IMR-90 (cell line): ENCODE measurements at regions not wholly inside any gene's neighbourhood (a gene's known extent, or its start where the extent isn't known, plus 50 kb on each side); places are given as distances from the start of the nearest gene placed in this dataset.

Experiments used
- ATAC-seq: fragments of 200-7000 bp; cut with Tn5 transposase; 2 replicates; pipeline ENCODE4 v1.9.1; 2020; ENCODE audit warnings: low read depth, mild to moderate bottlenecking, moderate library complexity
- BruUV-seq: library from RNA; stranded (reverse); fragments of 400-500 nt; replicated peaks from 2 replicates; lab custom pipeline; 2021; lab: Mats Ljungman, UMichigan
- CTCF ChIA-PET: fragments of 300-600 bp; formaldehyde crosslinking; extraction: SDS; loops from one replicate; lab custom pipeline; 2021; ENCODE audit warnings: antibody characterized with exemption; lab: Yijun Ruan, JAX
- POLR2A ChIA-PET: fragments of 300-600 bp; sonication (Branson Sonifier 250); formaldehyde crosslinking; loops from one replicate; lab custom pipeline; 2022; ENCODE audit warnings: antibody characterized with exemption; ENCODE audit not compliant: unreplicated experiment; lab: Charles Lee
- DNase-seq: peaks from one replicate; pipeline ENCODE4 v3.0.0; 2013
- H2AFZ ChIP-seq: replicated peaks from 2 replicates; pipeline ENCODE3; 2013; ENCODE audit warnings: low read length, mild to moderate bottlenecking; ENCODE audit not compliant: poor library complexity
- H2AK5ac ChIP-seq: 2 replicates; pipeline ENCODE4 v1.6.1; 2013; ENCODE audit warnings: low read depth, low read length, inconsistent platforms
- H2AK9ac ChIP-seq: replicated peaks from 2 replicates; pipeline ENCODE3; 2013; ENCODE audit warnings: mild to moderate bottlenecking, low read depth, low read length, moderate library complexity; ENCODE audit not compliant: poor library complexity
- H2BK120ac ChIP-seq: 2 replicates; pipeline ENCODE4 v1.6.1; 2013; ENCODE audit warnings: low read depth, low read length, inconsistent platforms
- H2BK15ac ChIP-seq: 3 replicates; pipeline ENCODE4 v1.6.1; 2013; ENCODE audit warnings: low read depth, low read length, inconsistent platforms
- H2BK20ac ChIP-seq: 2 replicates; pipeline ENCODE4 v1.6.1; 2013; ENCODE audit warnings: low read depth, mild to moderate bottlenecking, inconsistent platforms, low read length, moderate library complexity
- H2BK5ac ChIP-seq: 2 replicates; pipeline ENCODE4 v1.6.1; 2013; ENCODE audit warnings: mild to moderate bottlenecking, low read depth, low read length, inconsistent platforms; ENCODE audit not compliant: poor library complexity, severe bottlenecking
- H3K14ac ChIP-seq: replicated peaks from 2 replicates; pipeline ENCODE4 v1.6.1; 2013; ENCODE audit warnings: low read depth, low read length, inconsistent platforms
- H3K18ac ChIP-seq: 2 replicates; pipeline ENCODE4 v1.6.1; 2013; ENCODE audit warnings: low read depth, low read length, control low read depth
- H3K23ac ChIP-seq: 2 replicates; pipeline ENCODE4 v1.6.1; 2013; ENCODE audit warnings: low read depth, low read length, inconsistent platforms
- H3K27ac ChIP-seq: 2 replicates; pipeline ENCODE4 v1.5.1; 2013; ENCODE audit warnings: mild to moderate bottlenecking, control low read depth, low read length; ENCODE audit not compliant: insufficient read depth
- H3K27me3 ChIP-seq: 2 replicates; pipeline ENCODE4 v1.6.1; 2013; ENCODE audit warnings: low read length; ENCODE audit not compliant: control insufficient read depth, insufficient read depth
- H3K36me3 ChIP-seq: 2 replicates; pipeline ENCODE4 v1.6.1; 2013; ENCODE audit warnings: low read length, mixed read lengths; ENCODE audit not compliant: control insufficient read depth, insufficient read depth
- H3K4ac ChIP-seq: 2 replicates; pipeline ENCODE4 v1.6.1; 2013; ENCODE audit warnings: low read depth, low read length, inconsistent platforms
- H3K4me1 ChIP-seq: 2 replicates; pipeline ENCODE4 v1.6.1; 2013; ENCODE audit warnings: low read length, mixed read lengths; ENCODE audit not compliant: control insufficient read depth, insufficient read depth
- H3K4me2 ChIP-seq: 2 replicates; pipeline ENCODE4 v1.6.1; 2013; ENCODE audit warnings: low read depth, mild to moderate bottlenecking, control low read depth, low read length, moderate library complexity
- H3K4me3 ChIP-seq: 2 replicates; pipeline ENCODE4 v1.5.1; 2013; ENCODE audit warnings: low read depth, mild to moderate bottlenecking, control low read depth, low read length, moderate library complexity; ENCODE audit not compliant: insufficient read depth
- H3K56ac ChIP-seq: 2 replicates; pipeline ENCODE4 v1.6.1; 2013; ENCODE audit warnings: low read length, inconsistent platforms; ENCODE audit not compliant: insufficient read depth; ENCODE audit errors: extremely low read depth
- H3K79me1 ChIP-seq, 2 experiments: 2 replicates each; pipeline ENCODE4 v1.6.1; 2013; ENCODE audit warnings: low read length in 2 of 2, inconsistent platforms in 1 of 2, low read depth in 1 of 2
- H3K9ac ChIP-seq: 2 replicates; pipeline ENCODE4 v1.6.1; 2013; ENCODE audit warnings: low read depth, low read length, control low read depth
- H3K9me1 ChIP-seq: 2 replicates; pipeline ENCODE4 v1.6.1; 2013; ENCODE audit warnings: low read length, inconsistent platforms; ENCODE audit not compliant: insufficient read depth
- H3K9me3 ChIP-seq: 2 replicates; pipeline ENCODE4 v1.6.1; 2013; ENCODE audit warnings: low read length; ENCODE audit not compliant: control insufficient read depth, insufficient read depth
- H4K20me1 ChIP-seq: 2 replicates; pipeline ENCODE4 v1.6.1; 2013; ENCODE audit warnings: low read length, inconsistent platforms; ENCODE audit not compliant: insufficient read depth
- H4K5ac ChIP-seq: 2 replicates; pipeline ENCODE4 v1.6.1; 2013; ENCODE audit warnings: mild to moderate bottlenecking, low read depth, low read length, control low read depth
- H4K8ac ChIP-seq, 2 experiments: 2 replicates each; pipeline ENCODE4 v1.6.1; 2013; ENCODE audit warnings: low read depth in 2 of 2, low read length in 2 of 2, control low read depth in 1 of 2, inconsistent platforms in 1 of 2
- H4K91ac ChIP-seq: 2 replicates; pipeline ENCODE4 v1.6.1; 2013; ENCODE audit warnings: low read depth, low read length, inconsistent platforms; ENCODE audit not compliant: insufficient read depth
- BHLHE40 ChIP-seq: fragments of 150-350 bp; IDR thresholded peaks from 2 replicates; pipeline ENCODE4 v1.6.1; 2016; ENCODE audit warnings: mild to moderate bottlenecking, low read depth, low read length
- CEBPB ChIP-seq: IDR thresholded peaks from 2 replicates; pipeline ENCODE4 v1.6.1; 2012; ENCODE audit warnings: low read depth, low read length, improper control_type of control experiment
- CHD1 ChIP-seq: IDR thresholded peaks from 2 replicates; pipeline ENCODE4 v1.6.1; 2012; ENCODE audit warnings: low read depth, low read length, improper control_type of control experiment
- CTCF ChIP-seq: conservative IDR thresholded peaks from 2 replicates; pipeline ENCODE4 v1.5.1; 2012; ENCODE audit warnings: mild to moderate bottlenecking, low read depth, low read length, improper control_type of control experiment
- ELK1 ChIP-seq: fragments of 150-350 bp; IDR thresholded peaks from 2 replicates; pipeline ENCODE4 v1.6.1; 2016; ENCODE audit warnings: low read depth, mild to moderate bottlenecking, low read length, moderate library complexity, borderline replicate concordance
- FOS ChIP-seq: fragments of 150-350 bp; IDR thresholded peaks from 2 replicates; pipeline ENCODE4 v1.6.1; 2016; ENCODE audit warnings: low read depth, low read length
- MAFK ChIP-seq: IDR thresholded peaks from 2 replicates; pipeline ENCODE4 v1.6.1; 2012; ENCODE audit warnings: low read depth, low read length, improper control_type of control experiment
- MAZ ChIP-seq: IDR thresholded peaks from 2 replicates; pipeline ENCODE4 v1.6.1; 2012; ENCODE audit warnings: low read depth, mild to moderate bottlenecking, low read length, improper control_type of control experiment, moderate library complexity, borderline replicate concordance
- MXI1 ChIP-seq: IDR thresholded peaks from 2 replicates; pipeline ENCODE4 v1.6.1; 2012; ENCODE audit warnings: low read depth, mild to moderate bottlenecking, low read length, moderate library complexity, borderline replicate concordance
- NFE2L2 ChIP-seq: fragments of 150-350 bp; IDR thresholded peaks from 2 replicates; pipeline ENCODE4 v1.6.1; 2016; ENCODE audit warnings: low read depth, mild to moderate bottlenecking, low read length
- POLR2A ChIP-seq: IDR thresholded peaks from 2 replicates; pipeline ENCODE4 v1.6.1; 2012; ENCODE audit warnings: mild to moderate bottlenecking, low read depth, low read length
- RAD21 ChIP-seq: IDR thresholded peaks from 2 replicates; pipeline ENCODE4 v1.6.1; 2012; ENCODE audit warnings: low read length, improper control_type of control experiment
- RCOR1 ChIP-seq: IDR thresholded peaks from 2 replicates; pipeline ENCODE4 v1.6.1; 2012; ENCODE audit warnings: mild to moderate bottlenecking, low read length, improper control_type of control experiment; ENCODE audit not compliant: insufficient replicate concordance
- RFX5 ChIP-seq: IDR thresholded peaks from 2 replicates; pipeline ENCODE4 v1.8.0; 2012; ENCODE audit warnings: low read depth, mild to moderate bottlenecking, low read length, moderate library complexity
- SMC3 ChIP-seq: fragments of 150-350 bp; IDR thresholded peaks from 2 replicates; pipeline ENCODE4 v1.6.1; 2016; ENCODE audit warnings: low read depth, mild to moderate bottlenecking, antibody characterized with exemption, low read length, moderate library complexity
- USF2 ChIP-seq: fragments of 150-350 bp; IDR thresholded peaks from 2 replicates; pipeline ENCODE4 v1.6.1; 2017; ENCODE audit warnings: mild to moderate bottlenecking, antibody characterized with exemption, low read length, low read depth
- WGBS, 2 experiments: methylation state at CpG; one replicate each; pipeline versions ENCODE4 v1.1.5 to v1.1.7; 2013; ENCODE audit warnings: missing lambda C conversion rate in 2 of 2; ENCODE audit not compliant: insufficient read length in 1 of 2; ENCODE audit errors: extremely low coverage in 2 of 2; 5-methylcytosine and 5-hydroxymethylcytosine counted together
- dilution Hi-C: fragments of 300-500 bp; cut with HindIII; formaldehyde crosslinking; loops from one replicate; pipeline ENCODE4 v1.14.3; 2018; ENCODE audit warnings: low sequenced_read_pairs; ENCODE audit not compliant: unreplicated experiment
- in situ Hi-C: fragments of 300-500 bp; cut with MboI; formaldehyde crosslinking; loops from 3 replicates; pipeline ENCODE4 v1.14.3; 2019; ENCODE audit warnings: low sequenced_read_pairs, inconsistent platforms, mixed read lengths
- intact Hi-C: fragments of 100-400 bp; cut with micrococcal nuclease; formaldehyde crosslinking; loops from 2 replicates; pipeline ENCODE4 v1.10.0; 2022

GRCh38 chr2:236706288-236706687, 136.7 kb downstream of the ACKR3 start:
- TF ChIP-seq USF2 (no peak), SMC3 (no peak), POLR2A (no peak), RAD21 (no peak), MAZ (no peak), BHLHE40 (no peak), NFE2L2 (no peak), RFX5 (no peak), MXI1 (no peak), CEBPB (no peak), CHD1 (no peak), MAFK (no peak), ELK1 (no peak), RCOR1 (no peak), FOS (no peak), CTCF (no peak)
- no TSS peak for BruUV-seq
- no peak overlapping the region for H2BK20ac ChIP-seq
- H2BK120ac ChIP-seq = no peak overlapping the region
- no peak overlapping the region for H3K14ac ChIP-seq
- H3K9me1 ChIP-seq = no peaks in the 10 kb centered on the region
- ATAC-seq (no peak), DNase-seq (no peak)
- H4K8ac ChIP-seq = no peak overlapping the region
- ChIA-PET CTCF (no interaction called here), POLR2A (no interaction called here)
- peaks cover 5% of the 10 kb centered on the region; the same call in 1 of the 2 replicates for H3K27me3 ChIP-seq
- H2BK5ac ChIP-seq = no peak overlapping the region
- no peak overlapping the region for H3K4me2 ChIP-seq
- no peak overlapping the region for H3K56ac ChIP-seq
- H2AK5ac ChIP-seq = no peak overlapping the region
- no peaks in the 10 kb centered on the region for H3K36me3 ChIP-seq
- H3K4me3 ChIP-seq = no peak overlapping the region
- no peak overlapping the region for H2AK9ac ChIP-seq
- in situ Hi-C loops (no loop called here), dilution Hi-C loops (no loop called here), intact Hi-C loops (no loop called here)
- H3K4me1 ChIP-seq = no peaks in the 10 kb centered on the region
- no peak overlapping the region for H3K18ac ChIP-seq
- no peak overlapping the region for H3K9ac ChIP-seq
- no peak overlapping the region for H3K23ac ChIP-seq
- no peak overlapping the region for H4K5ac ChIP-seq
- no peak overlapping the region for H3K27ac ChIP-seq
- no peaks in the 10 kb centered on the region; the same call in 1 of the 2 replicates for H3K9me3 ChIP-seq
- no peak overlapping the region for H2BK15ac ChIP-seq
- H3K79me1 ChIP-seq = no peaks in the 10 kb centered on the region
- H3K4ac ChIP-seq = no peak overlapping the region
- no peak overlapping the region for H4K91ac ChIP-seq
- WGBS, 2 experiments = 60% methylated on average over 1 of the region's 7 CpGs; no CpG with 5 or more reads in 1 of the 2 experiments
- H2AFZ ChIP-seq = no peak overlapping the region
- H4K20me1 ChIP-seq = no peaks in the 10 kb centered on the region
